SKM-1 (cell line): ENCODE measurements at regions not wholly inside any gene's neighbourhood (a gene's known extent, or its start where the extent isn't known, plus 50 kb on each side); places are given as distances from the start of the nearest gene placed in this dataset.

Experiments
- DNase-seq: peaks from one replicate; lab custom pipeline; 2025; ENCODE audit not compliant: unreplicated experiment; lab: John Stamatoyannopoulos, UW

DNA sequence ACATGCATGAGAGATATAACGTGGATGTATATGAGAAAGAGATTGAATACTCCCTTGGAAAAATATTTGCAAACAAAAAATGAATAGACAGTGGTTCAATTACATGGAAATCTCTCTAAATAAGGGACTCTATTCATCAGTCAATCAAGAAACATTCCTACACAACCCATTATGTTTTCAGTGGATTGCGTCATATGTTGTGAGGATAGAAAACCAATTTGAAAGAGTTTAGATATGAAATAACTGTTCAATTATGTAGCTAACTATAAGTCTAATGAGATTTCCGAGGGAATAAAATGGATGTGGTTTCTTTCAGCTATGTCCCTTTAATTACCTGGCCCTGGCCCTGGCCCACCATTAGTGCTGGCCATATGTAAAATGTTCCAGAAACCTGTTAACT is 86.7 kb upstream of the TMCO5A start:
- DNase-seq: no peak

DNA sequence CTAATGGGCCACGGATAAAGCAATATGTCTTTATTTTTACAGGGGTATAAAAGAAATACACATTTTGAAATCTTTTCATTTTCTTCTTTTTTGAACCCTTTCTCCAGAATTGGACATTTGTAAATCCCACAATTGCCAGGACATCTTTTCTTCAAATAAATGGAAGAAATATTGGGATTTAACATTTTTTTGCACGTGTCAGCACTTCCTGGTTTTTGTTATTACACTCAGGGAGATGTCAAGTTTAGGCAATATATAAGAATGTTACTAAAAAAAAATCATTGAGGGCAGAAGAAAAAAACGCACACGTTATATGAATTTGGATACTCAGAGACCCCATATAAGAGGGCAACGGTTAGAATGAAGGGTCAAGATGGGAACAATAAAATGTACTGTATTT is 78.3 kb upstream of the TMCO5A start:
- DNase-seq: no peak

DNA sequence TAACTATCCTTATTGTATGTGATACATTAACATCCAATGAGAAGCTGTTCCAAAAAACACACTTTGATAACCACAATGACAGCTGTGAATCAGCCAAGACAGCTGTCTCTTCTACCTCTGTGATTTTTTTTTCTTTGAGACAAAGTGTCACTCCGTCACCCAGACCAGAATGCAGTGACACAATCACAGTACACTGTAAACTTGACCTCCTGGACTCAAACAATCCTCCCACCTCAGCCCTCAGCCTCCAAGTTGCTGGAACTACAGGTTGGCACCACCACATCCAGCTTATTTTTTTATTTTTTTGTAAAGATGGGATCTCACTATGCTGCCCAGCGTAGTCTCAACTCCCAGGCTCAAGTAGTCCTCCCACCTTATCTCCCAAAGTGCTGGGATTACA is 73.5 kb upstream of the TMCO5A start:
- no peak for DNase-seq

DNA sequence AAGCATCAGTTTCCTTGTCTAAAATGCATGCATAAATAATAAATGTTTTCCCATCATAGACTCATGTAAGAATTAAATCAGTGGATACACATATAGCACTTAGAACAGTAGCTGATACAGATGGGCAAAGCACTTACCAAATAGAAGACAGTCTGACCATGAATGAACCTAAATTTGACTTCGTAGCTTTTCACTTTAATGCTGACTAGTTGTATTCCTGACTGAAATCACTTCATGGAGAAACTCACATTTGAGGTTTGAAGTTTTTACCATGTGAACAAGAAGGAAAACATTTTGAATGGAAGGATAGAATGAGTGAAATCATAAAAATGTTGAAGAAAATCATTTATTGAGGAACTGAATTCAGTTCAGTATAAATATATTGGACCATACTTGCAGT is 68.8 kb upstream of the TMCO5A start:
- no peak for DNase-seq

DNA sequence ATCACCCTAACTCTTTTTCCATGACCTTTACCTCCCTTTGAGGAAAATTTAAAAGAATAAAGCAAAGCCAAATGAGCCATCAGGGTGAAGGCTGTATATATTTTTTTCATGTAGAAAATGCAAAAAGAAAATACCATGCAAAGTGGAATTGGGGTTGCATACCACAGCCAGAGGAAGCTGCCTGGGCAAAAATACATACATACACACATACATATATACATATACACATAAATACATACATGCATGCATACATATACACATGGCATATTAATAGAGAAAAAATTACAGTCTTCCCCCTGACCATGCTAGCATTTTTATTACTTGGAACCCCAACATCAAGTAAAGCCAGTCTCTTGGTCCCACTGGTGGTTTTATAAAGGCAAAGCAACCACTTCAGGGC is 63.7 kb upstream of the TMCO5A start:
- no peak for DNase-seq

DNA sequence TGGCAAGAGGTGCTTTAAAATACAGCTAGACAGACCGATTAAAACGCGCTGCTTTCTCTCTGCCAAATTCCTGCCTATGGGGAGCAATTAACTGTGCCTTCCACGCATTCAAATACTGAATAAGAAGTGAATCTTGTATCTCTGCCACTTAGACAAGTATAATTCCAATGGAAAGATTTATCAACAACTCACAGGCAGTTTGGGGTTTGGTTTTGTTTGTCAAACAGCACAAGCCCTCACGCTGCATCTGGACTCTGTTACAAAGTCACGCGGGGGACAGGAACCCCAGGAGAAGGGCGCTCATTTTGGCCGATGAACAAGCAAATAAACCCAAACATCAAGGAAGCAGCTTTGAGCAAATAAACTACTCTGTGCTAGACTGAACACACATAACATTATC is 61.8 kb upstream of the TMCO5A start:
- DNase-seq: no peak

DNA sequence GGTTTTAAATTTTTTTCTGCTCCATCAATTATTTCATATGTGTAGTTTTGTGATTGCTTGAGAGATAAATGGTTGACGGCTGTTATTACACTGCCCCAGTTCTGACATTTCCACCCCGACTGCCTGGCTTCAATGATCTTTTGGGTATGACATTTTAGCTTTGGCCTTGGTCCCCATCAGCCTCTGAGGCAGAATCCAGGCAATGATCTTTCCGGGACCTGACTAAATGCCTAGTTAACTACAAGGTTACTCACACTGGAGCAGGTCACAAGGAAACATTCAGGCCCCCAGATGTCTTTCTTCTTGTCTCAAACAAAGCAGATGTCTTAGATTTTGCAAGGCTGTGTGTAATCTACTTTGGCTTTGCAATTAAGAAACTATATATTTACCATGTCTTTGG is 61.1 kb upstream of the TMCO5A start:
- no peak for DNase-seq

DNA sequence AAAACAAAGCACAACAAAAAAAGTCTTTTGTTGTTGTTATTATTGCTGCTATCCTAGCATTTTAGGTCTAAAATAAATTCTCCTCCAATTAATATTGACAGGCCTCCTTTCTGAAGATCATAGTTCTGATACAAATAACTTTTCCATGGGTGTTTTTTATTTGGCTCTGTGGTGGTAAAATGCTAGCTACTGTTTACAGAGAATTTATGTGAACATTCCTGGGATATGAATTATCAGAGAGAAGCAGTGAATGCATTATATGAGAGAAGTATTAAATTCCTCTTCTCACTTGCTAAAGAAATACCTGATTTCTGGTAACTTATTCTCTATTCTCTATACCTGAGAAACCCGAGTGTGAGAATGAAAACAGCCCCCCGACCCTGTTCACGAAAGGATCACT is 57.5 kb upstream of the TMCO5A start:
- DNase-seq: no peak

DNA sequence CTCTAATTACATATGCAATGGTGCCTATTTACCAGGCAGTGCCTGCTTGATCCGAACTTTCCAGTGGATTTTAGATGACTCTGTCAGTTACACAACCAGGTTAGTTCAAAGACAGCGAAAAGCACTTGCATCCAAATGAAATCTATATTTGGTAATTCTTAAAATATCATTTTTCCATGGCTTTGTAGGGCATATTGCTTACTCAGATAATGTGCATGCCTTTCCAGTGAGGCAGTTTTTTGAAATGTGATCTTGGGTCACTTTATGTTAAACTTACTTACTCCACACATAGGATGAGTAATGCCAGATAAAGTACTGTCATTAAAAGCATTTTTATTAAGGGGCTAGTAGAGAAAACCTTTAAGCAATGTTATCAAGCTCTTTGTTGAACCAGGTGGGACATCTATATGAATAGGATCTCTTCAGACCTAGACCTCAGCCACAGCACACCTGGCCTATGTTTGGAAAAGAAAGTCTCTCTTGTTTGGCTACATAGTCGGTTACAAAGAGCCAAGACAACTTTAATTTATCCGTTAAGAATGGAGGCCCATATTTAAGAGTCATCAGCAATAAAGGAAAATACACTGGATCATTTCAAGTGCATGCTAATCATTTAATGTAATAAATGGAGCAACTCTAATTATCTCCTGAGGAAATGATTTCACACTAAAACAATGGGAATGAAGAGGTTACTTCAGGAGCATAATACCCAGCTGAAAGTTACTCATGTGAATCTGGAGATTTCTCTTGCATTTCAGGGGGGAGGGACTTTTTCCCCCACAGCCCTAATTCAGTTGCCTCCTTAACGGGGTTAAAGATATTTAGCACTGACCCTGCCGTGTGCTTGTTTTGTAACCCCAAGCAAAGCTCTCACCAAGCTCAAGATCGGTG is 56.3 kb upstream of the TMCO5A start:
- DNase-seq: no peak

DNA sequence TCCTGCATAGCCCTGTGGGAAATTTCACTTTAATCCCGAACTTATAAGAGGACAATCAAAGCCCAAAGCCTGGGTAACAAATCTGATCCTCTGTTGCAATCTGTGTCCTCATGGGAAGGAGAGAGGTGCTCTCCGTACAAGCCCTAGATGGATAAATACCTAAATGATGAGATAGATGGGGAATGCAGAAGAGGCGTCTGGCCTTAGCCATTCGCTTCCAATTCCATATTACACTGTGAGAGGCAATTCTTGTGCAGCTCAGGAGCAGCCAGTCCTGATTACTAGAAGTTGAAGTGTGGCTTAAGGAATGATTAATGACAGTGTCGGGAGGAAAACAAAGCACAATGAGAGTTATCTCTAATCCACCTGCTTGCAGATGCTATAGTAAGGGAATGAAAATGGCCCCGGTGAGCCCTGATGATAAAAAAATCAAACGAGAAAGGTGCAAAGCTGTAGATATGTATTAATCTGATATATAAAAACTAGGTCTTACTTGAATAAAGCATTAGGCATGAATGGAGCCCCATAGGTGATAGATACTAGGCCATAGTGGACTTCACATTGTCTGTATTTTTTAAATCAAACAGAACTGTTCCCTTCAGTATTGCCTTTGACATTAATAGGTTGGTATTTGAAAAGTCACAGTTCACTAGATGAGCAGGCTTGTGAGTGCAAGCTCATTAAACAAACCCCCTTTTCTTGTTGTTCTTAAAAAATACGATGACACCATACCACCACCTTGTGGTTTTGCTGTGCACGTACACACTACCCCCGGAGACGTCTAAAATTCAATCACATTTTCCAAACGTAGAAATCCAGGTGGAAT is 54.2 kb upstream of the TMCO5A start:
- peak; percentile 25 for DNase-seq

DNA sequence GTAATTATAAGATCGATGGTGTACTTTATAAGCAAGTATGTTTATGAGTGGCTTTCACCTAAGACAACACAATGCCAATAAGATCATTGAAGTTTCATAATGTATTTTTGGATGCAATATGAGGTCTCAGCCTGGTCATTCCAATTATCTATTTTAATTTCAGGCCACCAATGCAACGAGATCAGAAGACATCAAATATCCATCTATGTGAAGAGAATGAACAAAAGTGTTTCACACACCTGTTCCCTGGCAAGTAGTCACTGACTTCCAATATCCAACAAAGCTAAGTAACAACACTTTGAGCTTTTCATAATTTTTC is 53.6 kb upstream of the TMCO5A start:
- DNase-seq: no peak

DNA sequence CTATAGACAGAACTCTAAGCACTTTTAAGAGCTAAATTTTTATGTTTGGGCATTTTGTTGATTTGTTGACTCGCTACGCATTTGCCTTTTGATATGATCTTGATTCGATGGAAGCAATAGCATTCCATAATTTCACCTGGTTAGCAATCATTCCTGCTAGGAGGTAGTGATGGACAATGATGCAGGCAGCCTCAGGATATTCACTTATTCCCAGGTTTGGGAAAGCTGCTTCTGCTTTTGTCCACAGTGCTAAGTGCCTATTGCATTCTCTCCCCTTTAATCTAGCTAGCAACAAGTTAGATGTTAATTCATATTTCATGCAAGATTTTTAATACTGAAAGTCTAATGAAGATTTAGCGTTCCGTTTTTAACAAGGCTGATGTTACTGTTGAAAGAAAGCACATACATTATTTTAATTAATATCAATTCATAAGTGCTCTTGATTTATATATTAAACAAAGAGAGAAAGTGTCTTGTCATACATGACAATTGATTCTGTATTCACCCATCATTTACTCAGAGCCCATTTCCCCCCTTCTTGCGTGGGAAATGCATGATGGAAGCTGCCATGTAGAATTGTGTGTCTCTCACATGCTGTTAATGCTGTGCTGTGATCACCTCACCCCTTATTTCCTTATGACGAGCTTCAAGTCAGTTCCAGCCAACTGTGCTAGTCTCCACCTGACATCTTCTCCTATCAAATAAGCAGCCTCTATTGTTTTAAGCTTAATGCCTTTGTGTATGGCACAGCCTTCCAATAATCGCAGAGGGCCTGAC is 53.0 kb upstream of the TMCO5A start:
- DNase-seq: no peak

DNA sequence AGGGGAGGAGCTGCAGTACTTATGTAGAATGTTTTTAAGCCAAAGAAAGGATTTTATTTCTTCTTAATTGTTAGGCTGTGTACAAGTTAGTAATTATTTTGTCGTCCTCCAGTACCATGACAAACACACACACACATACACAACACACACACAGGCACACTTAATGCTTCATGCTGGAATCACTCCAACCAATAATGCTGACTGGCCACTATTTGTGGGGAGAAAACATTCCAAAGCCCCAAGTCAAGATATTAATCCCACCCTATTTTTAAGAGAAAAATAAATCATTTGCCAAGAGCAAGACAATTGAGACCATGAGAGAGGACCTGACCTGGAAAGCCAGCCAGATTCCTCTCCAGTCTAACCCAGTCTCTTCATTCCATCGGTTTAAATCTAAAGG is 51.8 kb upstream of the TMCO5A start:
- DNase-seq: no peak
